ENCODE measurements at regions not wholly inside any gene's neighbourhood (a gene's known extent, or its start where the extent isn't known, plus 50 kb on each side); places are given as distances from the start of the nearest gene placed in this dataset.

DNA sequence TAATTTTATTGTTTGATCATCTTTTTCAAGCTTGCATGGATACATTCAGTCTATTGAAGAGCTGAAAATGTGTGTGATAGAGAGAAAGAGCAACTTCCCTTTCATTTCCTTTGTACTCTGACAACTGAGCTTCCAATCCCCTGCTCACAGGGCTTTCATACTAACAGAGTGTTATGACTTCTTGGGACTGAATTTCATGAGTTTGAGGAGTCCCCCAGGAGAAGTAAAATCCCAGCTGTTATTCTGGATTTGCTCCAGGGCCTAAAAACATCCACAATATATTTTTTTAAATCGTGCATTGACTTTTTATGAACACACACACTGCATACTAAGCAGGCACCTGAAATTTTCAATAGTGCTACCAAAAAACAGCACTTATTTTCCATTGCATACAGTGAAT is 195.8 kb upstream of the CAND1 start:
- Histone ChIP-seq H3K4me1 (ENCODE audit: control insufficient read depth, insufficient read depth, low read depth, low read length) (peaks cover 5% of the 10 kb centered on the region), H3K4me2 (ENCODE audit: low read length, poor library complexity, severe bottlenecking) (no peak overlapping the region), H2AK5ac (ENCODE audit: low read length, severe bottlenecking) (no peak overlapping the region), H2BK12ac (ENCODE audit: low read length in 2 of 2) (no peak overlapping the region), H2BK5ac (ENCODE audit: low read depth, low read length, poor library complexity, severe bottlenecking) (no peak overlapping the region), H3K23ac (ENCODE audit: low read length in 2 of 2) (no peak overlapping the region), H2BK120ac (ENCODE audit: low read depth, low read length) (no peak overlapping the region), H3K9ac (ENCODE audit: low read length) (no peak overlapping the region), H2AFZ (ENCODE audit: low read depth, low read length) (no peak overlapping the region), H3K36me3 (ENCODE audit: control insufficient read depth in 1 of 2, insufficient read depth in 2 of 2, low read depth in 1 of 2, low read length in 2 of 2) (no peaks in the 10 kb centered on the region), H3K79me1 (replicated peaks; ENCODE audit: low read length, poor library complexity, severe bottlenecking) (no peaks in the 10 kb centered on the region), H3K27me3 (ENCODE audit: control insufficient read depth in 1 of 2, insufficient read depth in 1 of 2, low read length in 2 of 2) (peaks cover 5 to 32% of the 10 kb centered on the region in 2 experiments), H3K9me3 (ENCODE audit: control insufficient read depth, low read length) (no peaks in the 10 kb centered on the region), H4K8ac (ENCODE audit: low read length) (no peak overlapping the region), H3K27ac (ENCODE audit: low read length, poor library complexity, severe bottlenecking) (no peak overlapping the region), H3K4ac (ENCODE audit: low read depth in 1 of 2, low read length in 2 of 2) (no peak overlapping the region), H3K14ac (ENCODE audit: low read length in 2 of 2) (no peak overlapping the region), H3K18ac (ENCODE audit: low read depth in 1 of 2, low read length in 2 of 2) (no peak overlapping the region), H3K4me3 (ENCODE audit: insufficient read depth in 1 of 2, low read depth in 1 of 2, low read length in 2 of 2) (no peak overlapping the region), H2BK15ac (ENCODE audit: low read depth, poor library complexity, severe bottlenecking) (no peak overlapping the region), H4K91ac (ENCODE audit: low read length) (no peak overlapping the region)
- 78% methylated on average over 1 of the region's 1 CpG for WGBS
- no peak for DNase-seq

DNA sequence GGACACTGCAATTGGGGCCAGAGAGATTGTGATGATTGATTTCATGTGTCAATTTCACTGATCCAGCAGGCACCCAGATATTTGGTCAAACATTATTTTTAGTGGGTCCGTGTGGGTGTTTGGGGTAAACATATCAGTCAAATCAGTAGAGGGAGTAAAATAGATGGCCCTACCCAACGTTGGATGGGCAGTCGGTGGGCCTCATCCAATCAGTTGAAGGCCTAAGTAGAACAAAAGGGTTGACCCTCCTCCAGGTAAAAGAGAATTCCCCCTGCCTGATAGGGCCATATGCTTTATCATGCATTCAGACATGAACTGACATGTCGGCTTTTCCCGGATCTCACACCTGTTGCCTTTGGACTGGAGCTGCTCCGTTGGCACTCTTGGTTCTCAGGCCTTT is 195.1 kb upstream of the CAND1 start:
- H3K4ac ChIP-seq (ENCODE audit: low read depth in 1 of 2, low read length in 2 of 2) = no peak overlapping the region
- H3K23ac ChIP-seq (ENCODE audit: low read length in 2 of 2) = no peak overlapping the region
- H2BK15ac ChIP-seq (ENCODE audit: low read depth, poor library complexity, severe bottlenecking) = no peak overlapping the region
- DNase-seq = no peak
- no peak overlapping the region for H3K4me3 ChIP-seq (ENCODE audit: insufficient read depth in 1 of 2, low read depth in 1 of 2, low read length in 2 of 2)
- no peak overlapping the region for H3K4me2 ChIP-seq (ENCODE audit: low read length, poor library complexity, severe bottlenecking)
- no peak overlapping the region for H3K9ac ChIP-seq (ENCODE audit: low read length)
- peaks cover 6% of the 10 kb centered on the region for H3K4me1 ChIP-seq (ENCODE audit: control insufficient read depth, insufficient read depth, low read depth, low read length)
- no peak overlapping the region for H4K8ac ChIP-seq (ENCODE audit: low read length)
- no peak overlapping the region for H2BK120ac ChIP-seq (ENCODE audit: low read depth, low read length)
- 77% methylated on average over 6 of the region's 6 CpGs for WGBS
- no peaks in the 10 kb centered on the region for H3K36me3 ChIP-seq (ENCODE audit: control insufficient read depth in 1 of 2, insufficient read depth in 2 of 2, low read depth in 1 of 2, low read length in 2 of 2)
- H3K27ac ChIP-seq (ENCODE audit: low read length, poor library complexity, severe bottlenecking) = no peak overlapping the region
- no peaks in the 10 kb centered on the region for H3K79me1 ChIP-seq (replicated peaks; ENCODE audit: low read length, poor library complexity, severe bottlenecking)
- H3K9me3 ChIP-seq (ENCODE audit: control insufficient read depth, low read length) = no peaks in the 10 kb centered on the region
- H3K14ac ChIP-seq (ENCODE audit: low read length in 2 of 2) = no peak overlapping the region
- peaks cover 5 to 31% of the 10 kb centered on the region in 2 experiments for H3K27me3 ChIP-seq (ENCODE audit: control insufficient read depth in 1 of 2, insufficient read depth in 1 of 2, low read length in 2 of 2)
- H3K18ac ChIP-seq (ENCODE audit: low read depth in 1 of 2, low read length in 2 of 2) = no peak overlapping the region
- no peak overlapping the region for H2BK12ac ChIP-seq (ENCODE audit: low read length in 2 of 2)
- H2AFZ ChIP-seq (ENCODE audit: low read depth, low read length) = no peak overlapping the region
- no peak overlapping the region for H2AK5ac ChIP-seq (ENCODE audit: low read length, severe bottlenecking)
- no peak overlapping the region for H2BK5ac ChIP-seq (ENCODE audit: low read depth, low read length, poor library complexity, severe bottlenecking)
- H4K91ac ChIP-seq (ENCODE audit: low read length) = no peak overlapping the region

- H2BK5ac ChIP-seq (ENCODE audit: low read depth, low read length, poor library complexity, severe bottlenecking) = no peak overlapping the region
- no CpG with 5 or more reads among the region's 1 CpG for WGBS
Observed at GRCh38 chr12:67077617-67078016, 191.5 kb upstream of the CAND1 start.

DNA sequence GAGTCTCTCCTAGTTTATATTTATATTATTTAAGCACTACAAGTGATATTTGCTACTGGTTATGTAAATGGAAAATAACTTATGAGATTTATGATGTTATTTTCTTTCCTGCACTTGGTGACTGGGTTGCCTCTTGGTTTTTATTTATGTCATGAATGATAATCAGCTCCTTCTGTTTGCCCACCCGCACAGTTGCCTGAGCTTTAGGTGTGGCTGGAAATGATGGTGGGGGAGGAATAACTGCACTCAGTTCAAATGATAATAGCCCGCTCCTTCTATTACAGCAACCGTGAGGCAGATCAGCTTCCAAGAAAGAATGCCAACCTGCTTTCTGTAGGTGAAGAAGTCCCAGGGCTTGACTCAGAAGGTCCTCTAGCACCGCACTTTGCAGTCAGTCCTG is 190.2 kb upstream of the CAND1 start:
- WGBS = 93% methylated on average over 4 of the region's 4 CpGs
- no peak overlapping the region for H2BK5ac ChIP-seq (ENCODE audit: low read depth, low read length, poor library complexity, severe bottlenecking)
- no peak overlapping the region for H3K27ac ChIP-seq (ENCODE audit: low read length, poor library complexity, severe bottlenecking)
- no peak overlapping the region for H3K4me3 ChIP-seq (ENCODE audit: insufficient read depth in 1 of 2, low read depth in 1 of 2, low read length in 2 of 2)
- no peak overlapping the region for H3K18ac ChIP-seq (ENCODE audit: low read depth in 1 of 2, low read length in 2 of 2)
- no peak overlapping the region for H3K4ac ChIP-seq (ENCODE audit: low read depth in 1 of 2, low read length in 2 of 2)
- no peak overlapping the region for H2BK15ac ChIP-seq (ENCODE audit: low read depth, poor library complexity, severe bottlenecking)
- no peaks in the 10 kb centered on the region for H3K36me3 ChIP-seq (ENCODE audit: control insufficient read depth in 1 of 2, insufficient read depth in 2 of 2, low read depth in 1 of 2, low read length in 2 of 2)
- H3K4me2 ChIP-seq (ENCODE audit: low read length, poor library complexity, severe bottlenecking) = no peak overlapping the region
- peaks cover 4% of the 10 kb centered on the region for H3K4me1 ChIP-seq (ENCODE audit: control insufficient read depth, insufficient read depth, low read depth, low read length)
- H3K27me3 ChIP-seq (ENCODE audit: control insufficient read depth in 1 of 2, insufficient read depth in 1 of 2, low read length in 2 of 2) = peaks cover 5 to 38% of the 10 kb centered on the region in 2 experiments
- no peak overlapping the region for H2AK5ac ChIP-seq (ENCODE audit: low read length, severe bottlenecking)
- H3K9ac ChIP-seq (ENCODE audit: low read length) = no peak overlapping the region
- no peak overlapping the region for H2BK12ac ChIP-seq (ENCODE audit: low read length in 2 of 2)
- no peak overlapping the region for H2AFZ ChIP-seq (ENCODE audit: low read depth, low read length)
- H4K91ac ChIP-seq (ENCODE audit: low read length) = no peak overlapping the region
- DNase-seq = no peak
- H4K8ac ChIP-seq (ENCODE audit: low read length) = no peak overlapping the region
- no peaks in the 10 kb centered on the region for H3K79me1 ChIP-seq (replicated peaks; ENCODE audit: low read length, poor library complexity, severe bottlenecking)
- H3K23ac ChIP-seq (ENCODE audit: low read length in 2 of 2) = no peak overlapping the region
- H2BK120ac ChIP-seq (ENCODE audit: low read depth, low read length) = no peak overlapping the region
- H3K14ac ChIP-seq (ENCODE audit: low read length in 2 of 2) = no peak overlapping the region
- no peaks in the 10 kb centered on the region for H3K9me3 ChIP-seq (ENCODE audit: control insufficient read depth, low read length)

More at GRCh38 chr12:67077617-67078016, 191.5 kb upstream of the CAND1 start:
- H3K36me3 ChIP-seq (ENCODE audit: control insufficient read depth in 1 of 2, insufficient read depth in 2 of 2, low read depth in 1 of 2, low read length in 2 of 2) = no peaks in the 10 kb centered on the region
- no peak overlapping the region for H2AFZ ChIP-seq (ENCODE audit: low read depth, low read length)
- no peak overlapping the region for H3K9ac ChIP-seq (ENCODE audit: low read length)
- no peak overlapping the region for H2BK15ac ChIP-seq (ENCODE audit: low read depth, poor library complexity, severe bottlenecking)
- no peak overlapping the region for H3K14ac ChIP-seq (ENCODE audit: low read length in 2 of 2)
- no peak for DNase-seq
- H2BK12ac ChIP-seq (ENCODE audit: low read length in 2 of 2) = no peak overlapping the region
- H3K4ac ChIP-seq (ENCODE audit: low read depth in 1 of 2, low read length in 2 of 2) = no peak overlapping the region
- H2BK120ac ChIP-seq (ENCODE audit: low read depth, low read length) = no peak overlapping the region
- no peak overlapping the region for H4K8ac ChIP-seq (ENCODE audit: low read length)
- H3K4me1 ChIP-seq (ENCODE audit: control insufficient read depth, insufficient read depth, low read depth, low read length) = peaks cover 4% of the 10 kb centered on the region
- no peak overlapping the region for H3K27ac ChIP-seq (ENCODE audit: low read length, poor library complexity, severe bottlenecking)
- H3K18ac ChIP-seq (ENCODE audit: low read depth in 1 of 2, low read length in 2 of 2) = no peak overlapping the region
- H3K79me1 ChIP-seq (replicated peaks; ENCODE audit: low read length, poor library complexity, severe bottlenecking) = no peaks in the 10 kb centered on the region
- no peak overlapping the region for H3K4me2 ChIP-seq (ENCODE audit: low read length, poor library complexity, severe bottlenecking)
- H3K9me3 ChIP-seq (ENCODE audit: control insufficient read depth, low read length) = no peaks in the 10 kb centered on the region
- H4K91ac ChIP-seq (ENCODE audit: low read length) = no peak overlapping the region
- no peak overlapping the region for H3K4me3 ChIP-seq (ENCODE audit: insufficient read depth in 1 of 2, low read depth in 1 of 2, low read length in 2 of 2)
- no peak overlapping the region for H2AK5ac ChIP-seq (ENCODE audit: low read length, severe bottlenecking)
- H3K23ac ChIP-seq (ENCODE audit: low read length in 2 of 2) = no peak overlapping the region
- peaks cover 5 to 38% of the 10 kb centered on the region in 2 experiments for H3K27me3 ChIP-seq (ENCODE audit: control insufficient read depth in 1 of 2, insufficient read depth in 1 of 2, low read length in 2 of 2)
